K562 (cell line): ENCODE measurements at regions not wholly inside any gene's neighbourhood (a gene's known extent, or its start where the extent isn't known, plus 50 kb on each side); places are given as distances from the start of the nearest gene placed in this dataset.

Experiments used
- ATAC-seq: fragments of 200-7000 bp; cut with Tn5 transposase; 3 replicates; pipeline ENCODE4 v1.9.1; 2020; ENCODE audit warnings: moderate library complexity
- BruUV-seq: library from RNA; stranded (reverse); fragments of 400-500 nt; replicated peaks from 2 replicates; lab custom pipeline; 2021; lab: Mats Ljungman, UMichigan
- CTCF ChIA-PET: fragments of 300-600 bp; formaldehyde crosslinking; extraction: SDS; loops from one replicate; lab custom pipeline; 2021; ENCODE audit warnings: low intra/inter-chr PET ratio; lab: Yijun Ruan, JAX
- POLR2A ChIA-PET: fragments of 300-600, 350-650 bp; sonication (Branson Sonifier 250); formaldehyde crosslinking; extraction: SDS; loops from one replicate; lab custom pipeline; 2021; ENCODE audit warnings: antibody characterized with exemption, inconsistent platforms; lab: Yijun Ruan, JAX
- DNase-seq, 4 experiments: peaks; one replicate each; pipeline versions ENCODE4 v3.0.0 to v3.0.0-alpha.2; 2011 to 2018; ENCODE audit warnings: low spot score in 3 of 4, mixed read lengths in 3 of 4; ENCODE audit errors: extremely low read depth in 1 of 4
- FAIRE-seq: peaks from 2 replicates; lab custom pipeline; 2011; peaks lifted over from hg19 to GRCh38; lab: Jason Lieb, UNC
- H2AFZ ChIP-seq: 2 replicates; pipeline ENCODE4 v1.6.0; 2011; ENCODE audit warnings: low read depth, low read length, control low read depth, inconsistent platforms
- H3K27ac ChIP-seq: fragments of 200-600 bp; 3 replicates; pipeline ENCODE4 v1.8.0; 2011; ENCODE audit warnings: low read depth, mild to moderate bottlenecking, control low read depth, inconsistent platforms, low read length, moderate library complexity, mixed read lengths; ENCODE audit errors: extremely low read depth
- H3K27me3 ChIP-seq, 2 experiments: fragments of 300-600 bp in 1 of 2; 2 replicates in 1 of 2; 3 replicates in 1 of 2; pipeline versions ENCODE4 v1.6.0 to v1.8.0; 2011; ENCODE audit warnings: inconsistent platforms in 2 of 2, low read length in 2 of 2, mild to moderate bottlenecking in 1 of 2, mixed read lengths in 1 of 2, moderate library complexity in 1 of 2; ENCODE audit not compliant: control insufficient read depth in 2 of 2, insufficient read depth in 2 of 2
- H3K36me3 ChIP-seq: fragments of 300-600 bp; 3 replicates; pipeline ENCODE4 v1.8.0; 2011; ENCODE audit warnings: mild to moderate bottlenecking, low read length, inconsistent platforms; ENCODE audit not compliant: control insufficient read depth, insufficient read depth
- H3K4me1 ChIP-seq, 2 experiments: fragments of 200-600 bp in 1 of 2; replicated peaks in 1 of 2; 2 replicates in 1 of 2; 3 replicates in 1 of 2; pipeline versions ENCODE4 v1.5.1 to v1.8.0; 2011; ENCODE audit warnings: inconsistent platforms in 2 of 2, low read length in 2 of 2, mild to moderate bottlenecking in 1 of 2, mixed read lengths in 1 of 2, moderate library complexity in 1 of 2; ENCODE audit not compliant: control insufficient read depth in 2 of 2, insufficient read depth in 2 of 2
- H3K4me2 ChIP-seq: 2 replicates; pipeline ENCODE4 v1.6.1; 2011; ENCODE audit warnings: low read length, control low read depth, inconsistent platforms, mixed read lengths; ENCODE audit not compliant: insufficient read depth
- H3K4me3 ChIP-seq: fragments of 200-600 bp; sonication (generic), shearing (Covaris generic); 2 replicates; pipeline ENCODE4 v1.5.1; 2016; ENCODE audit warnings: control low read depth, inconsistent platforms
- H3K79me2 ChIP-seq: fragments of 200-600 bp; 3 replicates; pipeline ENCODE4 v1.8.0; 2011; ENCODE audit warnings: low read length, inconsistent platforms; ENCODE audit not compliant: control insufficient read depth, insufficient read depth
- H3K9ac ChIP-seq, 2 experiments: 2 replicates each; pipeline versions ENCODE4 v1.6.0 to v1.6.1; 2011; ENCODE audit warnings: low read depth in 2 of 2, low read length in 2 of 2, control low read depth in 1 of 2, inconsistent platforms in 1 of 2, mild to moderate bottlenecking in 1 of 2, mixed read lengths in 1 of 2; ENCODE audit not compliant: insufficient read depth in 1 of 2
- H3K9me1 ChIP-seq: one replicate; pipeline ENCODE4 v1.6.0; 2011; ENCODE audit warnings: inconsistent platforms, mild to moderate bottlenecking, low read length, moderate library complexity; ENCODE audit not compliant: control insufficient read depth, insufficient read depth
- H3K9me3 ChIP-seq: replicated peaks from 2 replicates; pipeline ENCODE4 v1.5.1; 2011; ENCODE audit warnings: low read depth, low read length, inconsistent platforms; ENCODE audit not compliant: control insufficient read depth, insufficient read depth
- H4K20me1 ChIP-seq: replicated peaks from 2 replicates; pipeline ENCODE4 v1.6.1; 2011; ENCODE audit warnings: low read length, inconsistent platforms, mixed read lengths; ENCODE audit not compliant: control insufficient read depth, insufficient read depth
- NFATC3 ChIP-seq: fragments of 450-650 bp; IDR thresholded peaks from 2 replicates; pipeline ENCODE4 v1.6.1; 2017; ENCODE audit warnings: mild to moderate bottlenecking
- PCBP2 ChIP-seq: fragments of 200-400 bp; formaldehyde crosslinking; IDR thresholded peaks from 2 replicates; pipeline ENCODE4 v1.6.1; 2018; ENCODE audit warnings: low read length, low read depth, mild to moderate bottlenecking, moderate library complexity; ENCODE audit not compliant: poor library complexity, severe bottlenecking
- TAL1 ChIP-seq: fragments of 450-650 bp; IDR thresholded peaks from 2 replicates; pipeline ENCODE4 v1.6.1; 2016; ENCODE audit warnings: mild to moderate bottlenecking
- TSC22D4 ChIP-seq: fragments of 450-650 bp; IDR thresholded peaks from 2 replicates; pipeline ENCODE4 v1.6.1; 2016; ENCODE audit warnings: missing genetic modification characterization, missing biosample characterization, control low read depth
- WGBS: fragments of 100-300 bp; shearing (Covaris generic); methylation state at CpG from one replicate; pipeline ENCODE4 v1.1.6; 2016; ENCODE audit warnings: low coverage, mixed read lengths; ENCODE audit not compliant: insufficient coverage; ENCODE audit errors: missing lambda C conversion rate; 5-methylcytosine and 5-hydroxymethylcytosine counted together
- in situ Hi-C: fragments of 300-500 bp; cut with MboI; formaldehyde crosslinking; loops from 4 replicates; pipeline ENCODE4 v1.15.0; 2018; ENCODE audit warnings: inconsistent platforms, mixed read lengths
- intact Hi-C: fragments of 100-400 bp; cut with micrococcal nuclease; formaldehyde crosslinking; loops from 2 replicates; pipeline ENCODE4 v1.14.2; 2022
- TF ChIP-seq, protein P1 (sequence below): sonication (generic); formaldehyde crosslinking; IDR thresholded peaks from 2 replicates; pipeline ENCODE4 v1.8.1; 2022; ENCODE audit warnings: missing genetic modification reagents

DNA sequence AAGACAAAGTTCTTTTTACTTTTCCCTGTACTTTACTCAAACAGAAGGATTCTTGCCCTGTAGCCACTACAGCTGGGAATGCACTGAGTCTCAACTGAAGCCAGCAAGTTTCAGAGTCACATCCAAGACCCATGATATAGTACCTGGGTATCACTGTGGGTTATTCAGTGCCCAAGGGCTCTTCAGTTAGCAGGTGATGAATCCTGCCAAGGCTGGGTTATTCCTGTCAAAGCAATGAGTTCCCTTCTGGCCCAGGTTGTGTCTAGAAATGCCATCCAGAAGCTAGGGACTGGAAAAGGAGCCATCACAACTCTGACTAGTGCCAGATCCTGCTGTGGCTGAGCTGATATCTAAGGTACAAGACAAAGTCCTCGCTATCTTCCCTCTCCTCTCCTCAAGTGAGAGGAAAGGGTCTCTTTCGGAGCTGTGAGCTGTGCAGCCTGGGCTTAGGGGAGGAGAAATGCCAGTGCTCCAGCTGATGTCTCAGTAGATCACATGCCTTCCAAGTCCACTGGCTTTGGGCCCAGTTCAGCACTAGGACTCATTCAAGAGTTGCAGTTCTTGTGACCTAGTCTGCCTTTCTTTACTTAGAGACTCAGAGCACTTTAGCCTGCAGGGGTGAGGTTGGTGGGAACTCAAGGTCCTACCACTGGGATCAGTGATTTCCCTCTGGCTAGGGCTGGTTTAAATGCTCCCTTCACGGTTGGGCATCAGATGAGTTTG lies 369.4 kb downstream of the TBX15 start (continued):
- TF ChIP-seq TAL1 (no peak), NFATC3 (no peak), TSC22D4 (tag) (no peak)
- TF ChIP-seq, protein P1, sequence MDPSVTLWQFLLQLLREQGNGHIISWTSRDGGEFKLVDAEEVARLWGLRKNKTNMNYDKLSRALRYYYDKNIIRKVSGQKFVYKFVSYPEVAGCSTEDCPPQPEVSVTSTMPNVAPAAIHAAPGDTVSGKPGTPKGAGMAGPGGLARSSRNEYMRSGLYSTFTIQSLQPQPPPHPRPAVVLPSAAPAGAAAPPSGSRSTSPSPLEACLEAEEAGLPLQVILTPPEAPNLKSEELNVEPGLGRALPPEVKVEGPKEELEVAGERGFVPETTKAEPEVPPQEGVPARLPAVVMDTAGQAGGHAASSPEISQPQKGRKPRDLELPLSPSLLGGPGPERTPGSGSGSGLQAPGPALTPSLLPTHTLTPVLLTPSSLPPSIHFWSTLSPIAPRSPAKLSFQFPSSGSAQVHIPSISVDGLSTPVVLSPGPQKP (CRISPR knock-in tag), result no peak

DNA sequence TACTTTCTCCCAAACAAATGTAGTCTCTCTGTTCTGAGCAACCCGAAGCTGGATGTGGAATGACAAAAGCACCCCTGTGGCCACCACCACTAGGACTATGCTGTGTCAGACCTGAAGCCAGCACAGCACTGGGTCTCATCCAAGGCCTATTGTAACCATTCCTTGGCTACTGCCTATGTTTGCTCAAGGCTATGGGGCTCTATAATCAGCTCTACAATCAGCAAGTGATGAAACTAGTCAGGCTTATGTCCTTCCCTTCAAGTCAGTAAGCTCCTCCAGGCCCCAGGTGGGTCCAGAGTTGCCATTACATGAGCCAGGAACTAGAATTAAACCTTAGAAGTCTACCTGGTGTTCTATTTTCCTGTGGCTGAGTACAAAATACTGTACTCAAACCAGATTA lies 370.2 kb downstream of the TBX15 start:
- H3K79me2 ChIP-seq, result no peaks in the 10 kb centered on the region
- no peaks in the 10 kb centered on the region for H3K27me3 ChIP-seq
- POLR2A ChIA-PET, result no interaction called here
- H3K9ac ChIP-seq, result no peak overlapping the region
- ATAC-seq (no peak), DNase-seq (no peak)
- no TSS peak for BruUV-seq
- no peak overlapping the region for H3K4me2 ChIP-seq
- in situ Hi-C loops (no loop called here), intact Hi-C loops (no loop called here)
- H3K4me1 ChIP-seq, result no peaks in the 10 kb centered on the region
- TF ChIP-seq PCBP2, result no peak
- TF ChIP-seq, all 486 proteins: peak for 0
- Histone ChIP-seq H4K20me1 (no peaks in the 10 kb centered on the region), H3K4me3 (no peak overlapping the region), H3K9me1 (no peaks in the 10 kb centered on the region), H3K27ac (no peak overlapping the region), H3K9me3 (no peaks in the 10 kb centered on the region), H2AFZ (no peak overlapping the region), H3K36me3 (no peaks in the 10 kb centered on the region)
- 8% methylated on average over 1 of the region's 1 CpG for WGBS
- CTCF ChIA-PET, result no interaction called here
- FAIRE-seq, result no peak
